ENCODE measurements at regions not wholly inside any gene's neighbourhood (a gene's known extent, or its start where the extent isn't known, plus 50 kb on each side); places are given as distances from the start of the nearest gene placed in this dataset.

GRCh38 chr6:48750861-48751260, 639.9 kb upstream of the PTCHD4 start:
- TF ChIP-seq POLR2A (IDR thresholded peaks at IDR 0.05; ENCODE audit: borderline replicate concordance, extremely low read depth, insufficient read depth, insufficient read length), result no peak
- TF ChIP-seq CTCF (IDR thresholded peaks at IDR 0.05 in 2 of 3, conservative IDR thresholded peaks at IDR 0.05 in 1 of 3; ENCODE audit: borderline replicate concordance in 1 of 3, insufficient read depth in 1 of 3, low read depth in 2 of 3, low read length in 2 of 3), result no peak
- no peak for TF ChIP-seq CEBPB (IDR thresholded peaks at IDR 0.05; ENCODE audit: low read depth)
- no peak for TF ChIP-seq POLR2AphosphoS5 (IDR thresholded peaks at IDR 0.05; ENCODE audit: low read depth, low read length)
- TF ChIP-seq JUND (IDR thresholded peaks at IDR 0.05), result no peak
- TF ChIP-seq ZNF274 (IDR thresholded peaks at IDR 0.05; ENCODE audit: low read depth, low read length), result no peak
- TF ChIP-seq MAX (IDR thresholded peaks at IDR 0.05), result no peak
- no peak for TF ChIP-seq TCF7L2 (IDR thresholded peaks at IDR 0.05; ENCODE audit: borderline replicate concordance, extremely low read depth, insufficient read depth, insufficient read length)
